GM21576 (cell line): ENCODE measurements at regions not wholly inside any gene's neighbourhood (a gene's known extent, or its start where the extent isn't known, plus 50 kb on each side); places are given as distances from the start of the nearest gene placed in this dataset.
"Not testable (repeated sequence)": the region's sequence is repeated elsewhere in the genome, so short reads cannot be mapped to it uniquely, and the experiment has no call there.

Source experiments
- ATAC-seq: cut with Tn5 transposase; IDR thresholded peaks from one replicate; pipeline ENCODE4 v1.9.1; 2021; ENCODE audit warnings: mild to moderate bottlenecking, moderate library complexity; ENCODE audit not compliant: unreplicated experiment

- no peak for ATAC-seq
Observed at GRCh38 chr4:154035341-154035740, 246.5 kb upstream of the SFRP2 start.

GRCh38 chr4:154033921-154034320 is 245.0 kb upstream of the SFRP2 start:
- ATAC-seq: no peak

DNA sequence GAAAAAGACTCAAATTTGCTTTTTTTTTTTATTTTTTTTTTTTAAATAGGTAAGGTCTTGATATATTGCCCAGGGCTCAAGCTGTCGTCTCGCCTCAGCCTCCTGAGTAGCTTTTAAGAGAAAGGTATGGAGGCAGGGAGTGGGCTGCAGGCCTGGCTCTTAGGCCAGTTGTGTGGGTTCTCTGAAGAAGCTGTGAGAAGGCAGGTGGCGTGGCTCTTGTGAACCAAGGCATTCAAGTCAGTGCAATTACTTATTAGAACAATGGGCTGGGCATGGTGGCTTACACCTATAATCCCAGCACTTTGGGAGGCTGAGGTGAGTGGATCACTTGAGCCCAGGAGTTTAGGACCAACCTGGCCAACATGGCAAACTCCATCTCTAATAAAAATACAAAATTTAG is 244.0 kb upstream of the SFRP2 start:
- ATAC-seq: no peak

DNA sequence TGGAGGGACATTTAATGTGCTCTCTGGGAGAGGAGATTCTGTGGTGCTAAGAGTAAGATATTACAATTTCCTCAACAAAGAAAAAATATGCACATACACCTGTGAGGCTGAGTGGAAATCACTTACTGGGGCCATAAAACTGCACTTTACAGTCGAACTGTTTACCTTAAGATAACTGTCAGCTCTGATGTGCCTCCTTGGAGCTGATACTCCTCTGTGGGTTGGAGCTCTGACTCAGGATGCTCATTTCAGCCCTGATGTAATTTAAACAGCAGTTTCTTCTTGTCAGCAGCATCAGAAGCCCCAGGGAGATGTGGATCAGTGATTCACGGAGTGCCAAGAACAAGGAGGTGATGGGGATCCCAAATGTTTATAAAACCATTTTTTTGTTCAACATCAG is 241.9 kb upstream of the SFRP2 start:
- ATAC-seq: no peak

DNA sequence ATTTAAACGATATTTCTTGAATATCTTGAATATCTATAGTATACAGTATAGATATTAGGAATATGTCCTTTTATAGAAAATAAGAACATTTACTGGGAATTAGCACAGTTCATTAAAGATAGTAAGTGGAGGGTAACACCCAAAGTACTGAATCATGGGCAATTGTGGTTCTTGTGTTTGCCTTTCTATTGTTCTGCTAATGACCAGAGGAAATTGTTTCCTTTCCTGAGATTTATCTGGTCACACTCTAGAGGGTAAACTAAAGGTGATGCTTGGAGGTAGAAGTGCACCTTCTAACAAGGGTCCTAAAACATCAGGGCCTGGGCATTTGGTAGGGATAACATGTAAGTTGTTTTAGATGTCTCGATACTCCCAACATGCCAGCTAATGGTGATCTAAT is 241.3 kb upstream of the SFRP2 start:
- no peak for ATAC-seq

- ATAC-seq: no peak
Observed at GRCh38 chr4:154029171-154029570, 240.3 kb upstream of the SFRP2 start.

GRCh38 chr4:154025110-154025509 is 236.2 kb upstream of the SFRP2 start:
- ATAC-seq: no peak

DNA sequence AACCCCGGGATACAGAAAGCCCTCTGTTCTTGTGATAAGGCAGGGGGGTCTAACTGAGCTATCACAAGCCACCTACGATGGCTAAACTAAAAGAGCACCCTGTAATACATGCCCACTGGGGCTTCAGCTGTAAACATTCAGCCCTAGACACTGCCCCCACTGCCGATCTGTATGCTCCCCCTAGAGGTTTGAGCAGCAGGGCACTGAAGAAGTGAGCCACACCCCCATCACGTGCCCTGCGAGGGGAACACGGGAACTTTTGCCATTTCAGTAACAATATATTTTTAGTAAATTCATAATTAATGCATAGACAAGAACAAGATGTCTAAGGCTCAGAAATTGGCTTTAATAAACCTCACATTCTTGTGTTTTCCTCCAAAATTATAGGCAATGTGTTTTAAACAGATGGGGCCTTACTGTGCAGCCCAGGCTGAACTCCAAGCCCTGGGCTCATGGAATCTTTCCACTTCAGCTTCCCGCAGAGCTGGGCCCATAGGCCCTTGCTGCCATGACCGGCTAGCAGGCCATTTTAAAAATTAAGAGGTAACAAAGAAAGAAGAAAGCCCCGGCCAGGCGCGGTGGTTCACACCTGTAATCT is 235.3 kb upstream of the SFRP2 start:
- ATAC-seq: no peak

DNA sequence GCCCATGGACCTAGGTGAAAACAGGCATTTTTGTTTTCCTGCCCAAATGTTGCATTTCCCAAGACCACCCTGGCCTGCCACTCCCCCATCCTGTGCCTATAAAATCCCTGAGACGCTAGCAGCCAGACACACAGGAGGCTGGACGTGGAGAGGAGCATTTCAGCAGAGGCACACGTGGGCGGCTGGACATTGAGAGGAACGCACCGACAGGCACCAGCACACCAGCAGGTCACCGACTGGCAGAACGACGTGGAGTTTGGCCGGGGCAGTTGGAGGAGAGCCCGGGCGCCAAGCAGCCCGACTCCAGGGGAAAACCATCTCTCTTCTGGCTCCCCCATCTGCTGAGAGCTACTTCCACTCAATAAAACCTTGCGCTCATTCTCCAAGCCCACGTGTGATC is 234.8 kb upstream of the SFRP2 start:
- not testable (repeated sequence) for ATAC-seq

GRCh38 chr4:154019811-154020210 is 230.9 kb upstream of the SFRP2 start:
- ATAC-seq: no peak

GRCh38 chr4:154018659-154019058 is 229.8 kb upstream of the SFRP2 start:
- ATAC-seq: no peak

DNA sequence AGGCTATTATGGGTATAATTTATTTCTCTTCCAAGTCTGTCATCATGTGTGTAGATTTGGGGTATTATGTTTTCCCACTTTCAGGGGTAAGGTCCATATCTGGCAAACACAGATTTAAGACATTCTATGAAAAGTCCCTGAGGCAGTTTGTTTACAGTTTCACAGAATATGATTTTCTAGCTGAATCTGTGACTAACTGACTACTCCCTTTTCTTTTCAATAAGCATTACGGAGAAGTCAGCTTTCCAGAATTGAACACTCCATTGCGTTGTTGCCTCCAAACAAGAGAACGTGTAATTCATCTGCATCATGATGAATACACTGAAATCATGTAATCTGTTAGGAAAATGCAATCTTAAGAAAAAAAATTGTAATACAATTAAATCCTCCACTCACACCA is 226.7 kb upstream of the SFRP2 start:
- no peak for ATAC-seq

- ATAC-seq: no peak
Observed at GRCh38 chr4:154014407-154015321, 225.8 kb upstream of the SFRP2 start.

GRCh38 chr4:154013576-154013975 is 224.7 kb upstream of the SFRP2 start:
- ATAC-seq: no peak

DNA sequence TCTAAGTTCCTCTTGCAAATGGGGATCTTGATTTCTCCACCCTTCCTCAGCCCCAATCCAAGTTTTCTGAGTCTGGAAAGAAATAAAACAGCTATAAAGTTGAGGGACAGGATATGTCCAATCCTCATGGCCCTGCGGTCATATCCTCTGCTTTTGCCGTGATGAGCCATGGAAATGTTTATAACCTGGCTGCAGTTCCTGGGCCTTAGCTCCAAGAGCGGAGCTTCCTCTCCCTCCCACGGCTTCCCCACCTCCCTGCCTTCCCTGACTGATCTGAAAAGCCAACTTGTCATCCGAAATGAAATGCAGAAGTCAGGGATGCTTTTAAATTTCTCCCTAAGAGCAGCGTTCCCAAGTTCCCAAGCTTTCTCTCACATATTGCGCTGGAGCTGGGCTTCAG is 221.5 kb upstream of the SFRP2 start:
- ATAC-seq: no peak

DNA sequence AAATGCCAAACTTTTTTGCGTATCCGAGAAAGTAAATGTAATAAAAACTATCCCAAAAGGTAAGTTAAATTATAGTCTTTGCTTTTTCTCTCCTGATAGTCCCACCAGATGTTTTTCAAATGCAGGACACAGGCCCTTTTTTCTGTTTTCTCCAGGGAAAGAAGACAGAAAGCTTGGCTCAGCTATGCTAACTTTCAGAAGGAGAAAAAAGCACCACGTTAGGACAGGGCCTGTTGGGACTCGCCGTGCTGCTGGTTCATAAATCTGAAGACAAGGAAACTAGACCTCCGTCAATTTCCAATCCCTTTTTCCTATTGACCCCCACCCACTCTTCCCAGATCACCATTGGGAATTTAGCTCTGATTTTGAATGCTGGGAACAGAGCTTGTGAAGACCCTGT is 220.9 kb upstream of the SFRP2 start:
- no peak for ATAC-seq

DNA sequence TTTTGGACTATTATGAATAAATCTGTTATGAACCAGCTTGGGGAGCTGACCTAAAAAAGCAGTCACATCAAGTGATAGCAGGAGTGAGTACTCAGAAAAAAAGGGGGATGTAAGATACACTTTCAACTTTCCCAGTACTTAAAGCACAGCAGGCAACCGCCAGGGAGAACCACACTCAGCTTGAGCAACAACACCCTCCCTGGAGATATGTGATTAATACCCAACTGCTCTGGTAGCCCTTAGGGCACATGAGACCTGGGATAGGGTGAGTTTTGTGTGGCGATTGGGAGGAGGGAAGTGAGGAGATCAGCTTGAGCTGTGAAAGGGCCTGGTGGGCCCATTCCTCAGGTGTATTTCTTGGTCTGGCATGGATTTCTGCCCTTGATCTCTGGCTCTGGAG is 220.3 kb upstream of the SFRP2 start:
- no peak for ATAC-seq

DNA sequence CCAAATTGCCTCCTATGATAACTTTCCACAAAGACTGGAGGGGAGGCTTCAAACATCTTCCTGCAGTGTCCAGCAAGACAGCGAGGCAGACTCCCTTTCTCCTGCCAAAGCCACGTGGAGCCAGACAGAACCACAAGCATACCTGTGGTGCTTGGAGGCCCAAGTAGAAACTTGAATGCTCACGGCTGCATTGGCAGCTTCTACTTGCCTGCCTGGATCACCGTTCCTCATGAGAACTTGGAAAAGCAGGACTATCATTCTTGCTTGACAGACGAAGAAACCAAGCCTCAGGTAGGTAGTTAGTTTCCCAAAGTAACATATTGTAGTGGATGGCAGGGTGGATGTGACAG is 216.3 kb upstream of the SFRP2 start:
- ATAC-seq: no peak

DNA sequence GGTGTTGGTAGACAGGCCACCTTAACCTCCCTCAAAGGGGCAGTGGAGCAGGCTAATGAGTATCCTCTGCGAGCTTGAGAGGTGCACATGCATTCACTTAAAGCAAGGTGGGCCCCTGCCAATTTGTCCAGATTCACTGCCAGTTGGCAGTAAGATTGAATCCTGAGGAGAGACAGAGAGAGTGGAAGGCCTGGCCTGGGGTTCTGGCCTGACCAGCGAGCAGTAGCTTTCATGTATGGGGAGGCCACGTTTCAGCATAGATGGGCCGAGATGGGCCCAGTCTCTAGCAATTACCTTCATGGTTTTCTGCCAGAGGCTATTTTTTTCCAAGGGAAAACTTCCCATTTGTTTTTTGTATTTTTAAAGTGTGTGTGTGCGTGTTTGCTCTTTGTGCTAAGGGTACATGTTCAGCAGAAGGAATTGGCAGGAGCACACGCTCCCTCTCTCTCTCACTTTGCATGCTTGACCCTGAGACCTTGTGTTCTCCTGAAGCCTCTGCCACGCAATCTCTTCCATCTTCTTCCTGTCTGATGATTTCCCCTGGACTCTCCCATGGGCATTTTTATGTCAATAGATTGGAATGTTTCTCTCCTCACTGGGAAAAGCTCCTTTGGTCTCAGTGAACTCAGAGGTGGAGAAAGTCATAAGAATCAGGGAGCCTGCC is 215.8 kb upstream of the SFRP2 start:
- ATAC-seq: no peak

- ATAC-seq: no peak
Observed at GRCh38 chr4:154004016-154004415, 215.1 kb upstream of the SFRP2 start.

- no peak for ATAC-seq
Observed at GRCh38 chr4:154003378-154003777, 214.5 kb upstream of the SFRP2 start.

DNA sequence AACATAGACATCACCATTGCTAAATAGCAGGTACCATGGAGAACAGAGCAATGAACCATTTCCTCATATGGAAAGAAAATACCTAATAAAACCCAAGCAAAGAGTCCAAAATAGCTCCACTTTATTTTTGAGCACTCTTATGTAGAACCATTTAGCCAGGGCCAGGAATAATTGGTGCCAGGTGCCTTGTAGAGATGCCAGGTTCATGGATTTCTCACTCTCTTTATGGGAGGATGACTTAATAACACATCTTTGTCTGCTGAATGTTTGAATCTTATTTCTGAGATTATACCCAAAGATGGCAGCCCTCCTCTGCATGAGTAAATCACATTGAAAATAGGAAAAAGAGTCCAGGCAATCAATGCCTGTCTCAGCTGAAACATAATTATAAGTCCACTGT is 212.3 kb upstream of the SFRP2 start:
- ATAC-seq: no peak
